Gastrocnemius medialis (tissue), 4 donors: ENCODE measurements at regions not wholly inside any gene's neighbourhood (a gene's known extent, or its start where the extent isn't known, plus 50 kb on each side); places are given as distances from the start of the nearest gene placed in this dataset.

ENCODE experiments used
- POLR2A ChIP-seq, 2 donors: fragments of 450-650 bp; IDR thresholded peaks; one replicate each; pipeline ENCODE4 v1.6.1; 2017; ENCODE audit warnings: antibody characterized with exemption in 2 of 2, mild to moderate bottlenecking in 2 of 2, moderate library complexity in 2 of 2
- TF ChIP-seq, protein P1 (sequence below), 5 experiments: fragments of 450-650 bp in 3 of 5; fragments of 200-600 bp in 2 of 5; sonication (generic) in 2 of 5; IDR thresholded peaks in 4 of 5; conservative IDR thresholded peaks in 1 of 5; 1 replicate in 4 of 5; 2 replicates in 1 of 5; pipeline ENCODE4 v1.5.1; 2016 to 2019; ENCODE audit warnings: antibody characterized with exemption in 5 of 5, mild to moderate bottlenecking in 3 of 5, moderate library complexity in 3 of 5

DNA sequence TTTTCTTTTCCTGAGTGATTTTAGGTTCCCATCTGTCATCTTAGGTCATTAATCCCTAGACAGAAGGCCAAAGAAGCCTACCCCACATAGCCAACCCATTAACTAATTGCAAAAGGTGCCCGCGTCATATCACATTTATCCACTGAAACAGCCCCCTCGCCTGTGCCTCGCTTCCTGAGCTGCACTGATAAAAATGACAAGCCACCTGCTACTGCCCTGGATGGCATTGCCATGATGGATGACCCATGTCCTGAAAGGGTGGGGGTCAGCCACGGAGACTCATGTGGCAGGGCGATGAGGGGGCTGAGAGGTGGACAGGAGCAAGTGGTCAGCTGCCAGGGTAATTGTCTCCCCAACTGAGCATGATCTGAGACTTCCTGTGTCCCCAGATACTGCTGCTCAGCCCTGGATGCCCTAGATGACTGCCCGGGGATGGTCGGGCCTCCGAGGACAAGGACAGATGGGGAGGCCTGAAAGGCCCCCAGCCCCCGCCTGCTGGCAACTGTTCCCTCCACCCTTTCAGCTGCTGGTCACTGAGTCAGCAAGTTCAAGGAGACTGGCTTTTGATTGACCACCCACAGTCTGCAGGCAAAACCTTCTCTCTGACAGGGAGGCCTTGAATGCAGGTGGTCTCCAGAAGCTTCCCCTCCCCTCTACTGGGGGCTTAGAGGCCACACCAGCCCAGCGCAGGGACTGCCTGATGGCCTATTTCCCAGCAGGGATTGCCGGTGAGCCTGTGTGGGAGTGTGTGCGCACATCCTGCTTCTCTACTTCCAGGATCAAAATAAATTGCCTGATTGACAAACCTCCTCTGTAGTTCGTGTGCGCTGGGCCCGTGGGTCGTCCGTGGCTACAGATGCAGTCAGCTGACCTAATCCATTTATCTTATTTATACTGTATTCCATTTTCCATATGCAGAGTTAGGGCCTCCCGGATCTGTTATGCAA lies 496.3 kb downstream of the BCOR start:
- TF ChIP-seq POLR2A (IDR thresholded peaks at IDR 0.05) = no peak
- TF ChIP-seq, protein P1, sequence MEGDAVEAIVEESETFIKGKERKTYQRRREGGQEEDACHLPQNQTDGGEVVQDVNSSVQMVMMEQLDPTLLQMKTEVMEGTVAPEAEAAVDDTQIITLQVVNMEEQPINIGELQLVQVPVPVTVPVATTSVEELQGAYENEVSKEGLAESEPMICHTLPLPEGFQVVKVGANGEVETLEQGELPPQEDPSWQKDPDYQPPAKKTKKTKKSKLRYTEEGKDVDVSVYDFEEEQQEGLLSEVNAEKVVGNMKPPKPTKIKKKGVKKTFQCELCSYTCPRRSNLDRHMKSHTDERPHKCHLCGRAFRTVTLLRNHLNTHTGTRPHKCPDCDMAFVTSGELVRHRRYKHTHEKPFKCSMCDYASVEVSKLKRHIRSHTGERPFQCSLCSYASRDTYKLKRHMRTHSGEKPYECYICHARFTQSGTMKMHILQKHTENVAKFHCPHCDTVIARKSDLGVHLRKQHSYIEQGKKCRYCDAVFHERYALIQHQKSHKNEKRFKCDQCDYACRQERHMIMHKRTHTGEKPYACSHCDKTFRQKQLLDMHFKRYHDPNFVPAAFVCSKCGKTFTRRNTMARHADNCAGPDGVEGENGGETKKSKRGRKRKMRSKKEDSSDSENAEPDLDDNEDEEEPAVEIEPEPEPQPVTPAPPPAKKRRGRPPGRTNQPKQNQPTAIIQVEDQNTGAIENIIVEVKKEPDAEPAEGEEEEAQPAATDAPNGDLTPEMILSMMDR (IDR thresholded peaks at IDR 0.05 in 4 of 5, conservative IDR thresholded peaks at IDR 0.05 in 1 of 5) = no peak
